Fibroblast of the aortic adventitia (primary cell): ENCODE measurements at regions not wholly inside any gene's neighbourhood (a gene's known extent, or its start where the extent isn't known, plus 50 kb on each side); places are given as distances from the start of the nearest gene placed in this dataset.
"Not testable (repeated sequence)": the region's sequence is repeated elsewhere in the genome, so short reads cannot be mapped to it uniquely, and the experiment has no call there.

ENCODE experiments used
- DNase-seq: peaks from one replicate; pipeline ENCODE4 v3.0.0-alpha.2; 2010; ENCODE audit warnings: low read depth
- H3K4me3 ChIP-seq: 2 replicates; pipeline ENCODE4 v1.5.1; 2011; ENCODE audit warnings: low read depth, mild to moderate bottlenecking, control low read depth, low read length, moderate library complexity
- TF ChIP-seq, protein P1 (sequence below): IDR thresholded peaks from 2 replicates; pipeline ENCODE4 v1.5.1; 2011; ENCODE audit warnings: mild to moderate bottlenecking, low read length, control low read depth, inconsistent platforms; ENCODE audit not compliant: insufficient read depth

DNA sequence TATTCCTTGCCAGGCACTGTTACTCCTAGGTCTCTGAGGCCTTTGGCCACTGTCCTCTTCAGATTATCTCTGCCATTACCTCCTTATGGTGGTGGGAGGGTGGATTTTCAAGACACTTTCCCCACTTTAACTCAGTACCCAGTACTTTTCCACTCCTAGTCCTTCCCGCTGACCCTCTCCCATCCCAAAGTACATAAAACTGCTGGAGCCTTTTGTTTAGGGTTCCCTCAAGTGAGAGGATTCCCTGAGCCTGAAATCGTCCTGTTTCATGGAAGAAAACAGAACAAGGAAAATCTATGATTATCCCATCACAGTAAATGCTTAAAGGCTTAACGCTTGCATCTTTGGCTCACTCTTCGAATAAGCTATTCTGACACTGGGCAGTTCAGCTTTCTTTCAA lies 1742.5 kb upstream of the ADGRL3 start:
- no peak for DNase-seq
- no peak overlapping the region for H3K4me3 ChIP-seq
- TF ChIP-seq, protein P1, sequence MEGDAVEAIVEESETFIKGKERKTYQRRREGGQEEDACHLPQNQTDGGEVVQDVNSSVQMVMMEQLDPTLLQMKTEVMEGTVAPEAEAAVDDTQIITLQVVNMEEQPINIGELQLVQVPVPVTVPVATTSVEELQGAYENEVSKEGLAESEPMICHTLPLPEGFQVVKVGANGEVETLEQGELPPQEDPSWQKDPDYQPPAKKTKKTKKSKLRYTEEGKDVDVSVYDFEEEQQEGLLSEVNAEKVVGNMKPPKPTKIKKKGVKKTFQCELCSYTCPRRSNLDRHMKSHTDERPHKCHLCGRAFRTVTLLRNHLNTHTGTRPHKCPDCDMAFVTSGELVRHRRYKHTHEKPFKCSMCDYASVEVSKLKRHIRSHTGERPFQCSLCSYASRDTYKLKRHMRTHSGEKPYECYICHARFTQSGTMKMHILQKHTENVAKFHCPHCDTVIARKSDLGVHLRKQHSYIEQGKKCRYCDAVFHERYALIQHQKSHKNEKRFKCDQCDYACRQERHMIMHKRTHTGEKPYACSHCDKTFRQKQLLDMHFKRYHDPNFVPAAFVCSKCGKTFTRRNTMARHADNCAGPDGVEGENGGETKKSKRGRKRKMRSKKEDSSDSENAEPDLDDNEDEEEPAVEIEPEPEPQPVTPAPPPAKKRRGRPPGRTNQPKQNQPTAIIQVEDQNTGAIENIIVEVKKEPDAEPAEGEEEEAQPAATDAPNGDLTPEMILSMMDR: no peak

DNA sequence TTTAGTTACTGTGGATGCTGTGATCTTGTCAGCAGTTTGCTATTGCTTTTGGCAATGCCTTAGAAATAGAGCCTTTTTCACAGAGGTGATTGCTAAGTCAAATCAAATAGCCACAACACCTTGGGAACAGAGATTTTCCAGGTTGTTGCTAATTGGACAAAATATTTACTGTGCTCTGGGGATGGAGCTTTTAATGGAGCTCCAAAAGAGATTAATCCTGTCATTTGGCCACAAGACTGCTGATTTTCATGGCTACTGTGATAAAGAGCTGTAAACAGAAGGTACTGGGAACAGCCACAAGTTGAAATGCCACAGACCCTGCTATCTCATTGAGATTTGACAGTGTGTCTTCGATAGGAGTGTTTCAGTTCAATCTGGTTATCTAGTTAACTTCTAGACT lies 1715.2 kb upstream of the ADGRL3 start:
- DNase-seq: no peak

DNA sequence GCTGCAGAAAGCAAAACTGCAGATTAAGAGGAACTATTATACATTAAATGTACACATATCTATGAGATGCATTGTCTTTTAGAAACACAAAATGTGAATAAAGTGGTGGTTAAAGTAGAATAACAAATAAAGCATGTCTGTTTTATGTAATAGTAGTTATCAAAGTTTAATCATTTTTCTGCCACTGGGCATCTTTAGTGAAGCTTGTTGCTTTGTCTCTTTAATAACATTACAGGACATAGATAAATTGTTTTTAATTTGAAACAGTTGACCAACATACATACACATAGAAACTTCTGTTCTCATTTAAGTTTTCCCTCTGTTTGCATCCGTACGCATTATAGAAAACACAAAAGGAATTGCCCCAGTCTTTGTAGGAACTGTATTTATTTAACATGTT lies 1700.0 kb upstream of the ADGRL3 start:
- H3K4me3 ChIP-seq: no peak overlapping the region
- no peak for DNase-seq
- TF ChIP-seq, protein P1: no peak

More for the DNA sequence above, 1715.2 kb upstream of the ADGRL3 start:
- H3K4me3 ChIP-seq: no peak overlapping the region
- TF ChIP-seq, protein P1: no peak

DNA sequence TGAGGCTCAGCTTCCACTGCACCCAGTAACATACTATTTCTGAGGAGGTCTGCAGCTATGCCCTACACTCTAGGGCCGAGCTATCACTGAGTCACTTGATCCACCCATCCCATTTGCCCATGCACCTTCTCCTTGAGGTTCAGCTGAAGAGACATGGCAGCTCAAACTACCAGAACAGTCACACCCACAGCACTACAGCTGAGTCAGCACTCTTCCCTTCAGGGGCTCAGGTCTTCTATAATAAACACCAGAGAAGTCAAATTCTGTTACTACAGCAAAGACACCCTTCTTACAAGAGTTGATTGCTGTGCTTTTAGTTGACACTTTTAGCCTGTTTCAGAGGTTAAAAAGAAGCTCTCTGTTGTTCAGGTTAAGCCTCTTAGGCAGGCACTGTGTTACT lies 1696.4 kb upstream of the ADGRL3 start:
- no peak overlapping the region for H3K4me3 ChIP-seq
- TF ChIP-seq, protein P1: no peak
- no peak for DNase-seq

DNA sequence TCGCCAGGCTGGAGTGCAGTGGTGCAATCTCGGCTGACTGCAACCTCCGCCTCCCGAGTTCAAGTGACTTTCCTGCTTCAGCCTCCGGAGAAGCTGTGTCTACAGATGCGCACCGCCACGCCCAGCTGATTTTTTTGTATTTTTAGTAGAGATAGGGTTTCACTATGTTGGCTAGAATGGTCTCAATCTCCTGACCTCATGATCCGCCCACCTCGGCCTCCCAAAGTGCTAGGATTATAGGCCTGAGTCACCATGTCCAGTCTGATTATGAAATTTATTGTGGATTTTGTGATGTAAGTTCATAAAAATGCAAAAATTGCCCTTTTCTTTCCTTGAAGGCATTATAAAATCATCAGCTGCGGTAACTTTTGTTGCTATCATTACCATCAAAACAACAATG lies 1688.3 kb upstream of the ADGRL3 start:
- not testable (repeated sequence) for H3K4me3 ChIP-seq, DNase-seq

DNA sequence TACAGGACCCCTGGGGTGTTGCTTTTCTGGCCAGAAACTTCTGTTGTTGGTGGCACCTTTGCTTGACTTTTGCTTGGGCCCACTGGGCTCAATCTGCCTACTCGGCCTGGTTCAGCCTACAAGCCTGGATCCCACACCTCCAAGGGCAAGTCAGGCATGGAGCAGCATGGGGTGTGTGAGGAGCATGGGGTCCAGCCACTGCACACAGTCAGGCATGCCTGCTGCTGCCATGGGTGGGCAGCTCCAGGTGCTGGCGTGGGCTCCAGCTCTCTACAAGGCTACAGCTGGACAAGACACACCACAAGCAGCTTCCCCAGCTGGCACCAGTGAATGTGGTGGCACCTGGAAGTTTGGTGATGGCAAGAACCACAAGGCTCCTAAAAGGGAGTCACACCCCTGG lies 1683.1 kb upstream of the ADGRL3 start:
- no peak for DNase-seq
- no peak overlapping the region for H3K4me3 ChIP-seq
- TF ChIP-seq, protein P1: no peak

DNA sequence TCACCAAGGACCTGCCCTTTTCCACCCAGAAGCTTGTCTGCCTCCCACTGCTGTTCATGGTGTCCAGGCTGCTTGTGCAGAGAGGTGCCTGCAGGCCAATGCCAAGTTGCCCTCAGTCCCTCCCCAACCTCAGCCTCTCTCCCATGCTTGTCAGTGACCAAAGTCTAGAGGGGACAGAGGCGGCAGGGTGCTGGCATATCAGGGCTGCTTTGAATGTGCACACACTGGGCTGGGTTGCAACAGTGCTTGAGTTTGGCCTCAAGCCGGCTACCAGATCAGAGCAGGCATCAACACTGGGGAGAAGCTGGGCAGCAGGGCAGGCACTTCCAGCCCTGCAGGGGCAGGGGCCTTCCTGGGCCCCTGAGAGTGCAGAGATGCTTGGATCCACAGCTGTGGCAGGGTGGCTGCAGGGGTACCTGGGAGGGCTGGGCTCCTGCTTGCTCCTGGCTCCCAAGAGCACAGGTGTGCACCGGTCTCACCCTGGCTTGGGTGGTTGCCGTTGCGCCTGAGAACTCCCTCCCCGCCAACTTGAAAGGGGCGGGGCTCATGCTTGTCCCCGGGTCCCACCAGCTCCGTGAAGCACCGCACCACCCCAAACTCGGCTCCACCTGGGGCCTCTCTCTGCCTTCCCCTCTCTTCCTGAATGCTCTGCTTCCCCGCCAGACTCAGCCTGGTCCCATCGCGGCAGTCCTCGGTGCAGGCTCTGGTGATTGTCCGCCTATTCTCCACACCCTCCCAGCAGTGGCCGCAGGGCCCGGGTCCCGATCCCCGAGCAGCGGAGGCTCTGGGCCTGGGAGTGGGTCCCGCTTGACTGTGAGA lies 1681.9 kb upstream of the ADGRL3 start:
- no peak overlapping the region for H3K4me3 ChIP-seq
- DNase-seq: no peak
- TF ChIP-seq, protein P1: no peak
